Ascending aorta (tissue), 2 donors: ENCODE measurements at regions not wholly inside any gene's neighbourhood (a gene's known extent, or its start where the extent isn't known, plus 50 kb on each side); places are given as distances from the start of the nearest gene placed in this dataset.

Source experiments
- DNase-seq, 2 donors: peaks; one replicate each; pipeline ENCODE4 v3.0.0-alpha.2; 2019; ENCODE audit warnings: low spot score in 2 of 2
- H3K27ac ChIP-seq, 2 donors: fragments of 200-600 bp; sonication (generic); one replicate each; pipeline ENCODE4 v1.5.1; 2016 to 2017; ENCODE audit warnings: mild to moderate bottlenecking in 1 of 2
- H3K27me3 ChIP-seq: fragments of 200-600 bp; sonication (generic); one replicate; pipeline ENCODE4 v1.5.1; 2017
- H3K36me3 ChIP-seq, 2 donors: fragments of 200-600 bp; sonication (generic); one replicate each; pipeline ENCODE4 v1.5.1; 2016
- H3K4me1 ChIP-seq, 2 donors: fragments of 200-600 bp; sonication (generic); one replicate each; pipeline ENCODE4 v1.5.1; 2016 to 2017; ENCODE audit warnings: mild to moderate bottlenecking in 1 of 2
- H3K4me3 ChIP-seq, 2 donors: fragments of 200-600 bp; sonication (generic); one replicate each; pipeline ENCODE4 v1.5.1; 2016 to 2017; ENCODE audit warnings: mild to moderate bottlenecking in 1 of 2
- H3K9me3 ChIP-seq, 2 donors: fragments of 200-600 bp; sonication (generic); one replicate each; pipeline ENCODE4 v1.5.1; 2016
- CTCF ChIP-seq, 3 experiments: fragments of 200-600 bp in 2 of 3; fragments of 450-650 bp in 1 of 3; sonication (generic) in 2 of 3; IDR thresholded peaks; one replicate each; pipeline ENCODE4 v1.5.1; 2016 to 2019; ENCODE audit warnings: antibody characterized with exemption in 3 of 3, mild to moderate bottlenecking in 1 of 3, moderate library complexity in 1 of 3
- intact Hi-C: fragments of 100-400 bp; cut with DNase I; formaldehyde crosslinking; loops from one replicate; pipeline ENCODE4 v1.15.1; 2023

GRCh38 chr4:8682296-8682695, 89.7 kb downstream of the CPZ start:
- no peak overlapping the region for H3K4me3 ChIP-seq
- H3K9me3 ChIP-seq: no peaks in the 10 kb centered on the region
- no peak overlapping the region for H3K27ac ChIP-seq
- DNase-seq: no peak
- no peaks in the 10 kb centered on the region for H3K36me3 ChIP-seq
- no peaks in the 10 kb centered on the region for H3K27me3 ChIP-seq
- H3K4me1 ChIP-seq: no peaks in the 10 kb centered on the region
- no peak for TF ChIP-seq CTCF (IDR thresholded peaks at IDR 0.05)
- intact Hi-C loops: no loop called here

- Histone ChIP-seq H3K27ac (no peak overlapping the region), H3K4me1 (no peaks in the 10 kb centered on the region), H3K36me3 (no peaks in the 10 kb centered on the region), H3K27me3 (no peaks in the 10 kb centered on the region), H3K9me3 (no peaks in the 10 kb centered on the region), H3K4me3 (no peak overlapping the region)
- no peak for DNase-seq
- TF ChIP-seq CTCF (IDR thresholded peaks at IDR 0.05): no peak
- intact Hi-C loops: no loop called here
Measured at GRCh38 chr4:8681391-8681790, 88.8 kb downstream of the CPZ start.

GRCh38 chr4:8679032-8679431, 86.5 kb downstream of the CPZ start:
- Histone ChIP-seq H3K36me3 (no peaks in the 10 kb centered on the region), H3K27me3 (no peaks in the 10 kb centered on the region), H3K27ac (no peak overlapping the region), H3K4me3 (no peak overlapping the region), H3K4me1 (no peaks in the 10 kb centered on the region), H3K9me3 (no peaks in the 10 kb centered on the region)
- DNase-seq: no peak
- no peak for TF ChIP-seq CTCF (IDR thresholded peaks at IDR 0.05)
- intact Hi-C loops: no loop called here

- no peak for TF ChIP-seq CTCF (IDR thresholded peaks at IDR 0.05)
- H3K4me1 ChIP-seq: no peaks in the 10 kb centered on the region
- H3K36me3 ChIP-seq: no peaks in the 10 kb centered on the region
- DNase-seq: no peak
- no peak overlapping the region for H3K4me3 ChIP-seq
- H3K27ac ChIP-seq: no peak overlapping the region
- no peaks in the 10 kb centered on the region for H3K9me3 ChIP-seq
- intact Hi-C loops: no loop called here
- H3K27me3 ChIP-seq: no peaks in the 10 kb centered on the region
Measured at GRCh38 chr4:8676676-8677075, 84.1 kb downstream of the CPZ start.

GRCh38 chr4:8675906-8676305, 83.3 kb downstream of the CPZ start:
- Histone ChIP-seq H3K4me3 (no peak overlapping the region), H3K36me3 (no peaks in the 10 kb centered on the region), H3K27ac (no peak overlapping the region), H3K4me1 (no peaks in the 10 kb centered on the region), H3K27me3 (no peaks in the 10 kb centered on the region), H3K9me3 (no peaks in the 10 kb centered on the region)
- intact Hi-C loops: no loop called here
- TF ChIP-seq CTCF (IDR thresholded peaks at IDR 0.05): no peak
- DNase-seq: no peak

- H3K4me3 ChIP-seq: no peak overlapping the region
- H3K4me1 ChIP-seq: no peaks in the 10 kb centered on the region
- intact Hi-C loops: no loop called here
- H3K36me3 ChIP-seq: no peaks in the 10 kb centered on the region
- no peaks in the 10 kb centered on the region for H3K27me3 ChIP-seq
- no peak for TF ChIP-seq CTCF (IDR thresholded peaks at IDR 0.05)
- H3K27ac ChIP-seq: no peak overlapping the region
- DNase-seq: no peak
- no peaks in the 10 kb centered on the region for H3K9me3 ChIP-seq
Measured at GRCh38 chr4:8675383-8675782, 82.8 kb downstream of the CPZ start.
